CD1c-positive myeloid dendritic cell (primary cell): ENCODE measurements at regions not wholly inside any gene's neighbourhood (a gene's known extent, or its start where the extent isn't known, plus 50 kb on each side); places are given as distances from the start of the nearest gene placed in this dataset.

Source experiments
- DNase-seq: peaks from one replicate; pipeline ENCODE4 v3.0.0-alpha.2; 2016; ENCODE audit errors: extremely low spot score

- DNase-seq: no peak
These were observed 212.1 kb upstream of the NRXN1 start for GRCh38 chr2:51243892-51244535.

GRCh38 chr2:51237626-51238271 lies 205.8 kb upstream of the NRXN1 start:
- DNase-seq: no peak

- DNase-seq: no peak
These were observed 200.1 kb upstream of the NRXN1 start for GRCh38 chr2:51232027-51232426.

- no peak for DNase-seq
These were observed 199.1 kb upstream of the NRXN1 start for GRCh38 chr2:51231071-51231470.

- no peak for DNase-seq
These were observed 193.4 kb upstream of the NRXN1 start for GRCh38 chr2:51225377-51225776.

DNA sequence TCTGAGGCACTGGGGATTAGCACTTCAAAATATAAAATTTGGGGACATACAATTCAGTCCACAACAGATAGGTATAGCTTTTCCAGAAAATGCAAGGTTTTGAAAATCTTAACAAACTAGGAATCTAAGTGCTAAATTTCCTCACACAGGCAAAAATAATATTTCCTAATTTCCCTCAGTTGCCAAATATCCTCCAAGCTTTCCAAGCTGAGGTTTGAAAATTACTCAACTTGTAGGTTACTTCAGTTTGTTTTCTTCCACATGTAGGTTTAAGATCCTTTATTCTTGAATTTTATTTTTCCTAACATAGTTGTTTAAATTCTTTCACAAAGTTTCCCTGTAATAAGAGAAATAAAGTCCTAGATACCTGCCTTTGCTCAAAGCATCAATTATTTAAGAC lies 192.9 kb upstream of the NRXN1 start:
- DNase-seq: no peak

- no peak for DNase-seq
These were observed 190.2 kb upstream of the NRXN1 start for GRCh38 chr2:51222106-51222505.

DNA sequence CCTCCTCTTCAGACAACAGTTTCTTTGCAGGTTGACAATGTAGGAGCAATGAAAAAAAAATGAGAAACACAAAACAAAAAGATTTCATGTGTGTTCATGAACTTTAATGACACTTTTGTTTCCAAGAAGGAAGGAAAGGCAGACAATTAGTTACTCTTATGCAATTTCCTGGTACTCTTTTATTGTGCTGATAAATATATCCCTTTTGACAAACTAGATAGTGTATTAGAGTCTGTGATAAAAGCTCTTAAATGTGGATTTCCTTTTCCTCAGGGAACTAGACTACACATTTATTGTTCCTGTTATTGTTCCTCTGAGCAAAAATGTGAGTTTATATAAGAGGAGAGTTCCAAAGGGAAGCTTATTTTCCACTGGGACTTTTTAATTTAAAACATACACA lies 188.7 kb upstream of the NRXN1 start:
- DNase-seq: no peak

- no peak for DNase-seq
These were observed 188.1 kb upstream of the NRXN1 start for GRCh38 chr2:51220080-51220479.

DNA sequence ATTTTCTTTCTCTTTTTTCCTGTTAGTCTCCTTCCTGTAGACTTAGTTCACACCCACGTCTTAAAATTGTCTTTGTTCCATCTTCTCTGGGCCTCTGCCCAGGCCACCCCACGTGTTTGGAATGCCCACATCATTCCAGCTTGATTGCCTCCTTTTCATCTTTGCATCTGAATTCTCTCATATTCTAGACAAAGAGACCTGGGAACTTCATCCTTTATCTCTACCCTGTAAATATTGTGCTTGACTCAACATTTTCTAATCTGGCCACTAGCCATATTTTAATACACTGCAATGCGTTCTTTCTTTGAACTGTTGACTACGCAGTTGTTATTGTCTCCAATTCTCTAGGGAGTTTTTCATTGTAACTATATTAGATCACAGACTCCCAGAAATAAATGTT lies 187.5 kb upstream of the NRXN1 start:
- DNase-seq: no peak

GRCh38 chr2:51218047-51218446 lies 186.1 kb upstream of the NRXN1 start:
- DNase-seq: no peak

GRCh38 chr2:51213826-51214225 lies 181.9 kb upstream of the NRXN1 start:
- DNase-seq: no peak

GRCh38 chr2:51212374-51212773 lies 180.4 kb upstream of the NRXN1 start:
- DNase-seq: no peak

DNA sequence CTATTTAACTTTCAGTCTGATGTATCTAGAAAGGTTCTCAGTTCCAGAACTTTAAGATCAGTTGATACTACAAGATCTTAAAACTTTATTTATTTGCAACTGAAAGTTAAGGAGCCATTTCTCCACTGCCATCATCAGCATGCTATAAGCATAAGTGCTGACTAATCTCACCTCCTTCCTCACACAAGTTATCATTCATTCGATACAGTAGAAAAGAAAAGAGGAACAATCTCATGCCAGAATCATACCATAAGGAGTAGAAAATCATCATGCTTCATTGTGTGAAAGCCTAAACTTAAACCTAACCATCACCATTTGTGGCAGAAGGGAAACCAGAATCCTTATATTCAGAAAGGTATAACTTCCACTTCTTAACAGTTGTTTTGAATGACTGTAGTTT lies 176.6 kb upstream of the NRXN1 start:
- no peak for DNase-seq

GRCh38 chr2:51201295-51201694 lies 169.4 kb upstream of the NRXN1 start:
- DNase-seq: no peak

GRCh38 chr2:51194656-51195055 lies 162.7 kb upstream of the NRXN1 start:
- no peak for DNase-seq

DNA sequence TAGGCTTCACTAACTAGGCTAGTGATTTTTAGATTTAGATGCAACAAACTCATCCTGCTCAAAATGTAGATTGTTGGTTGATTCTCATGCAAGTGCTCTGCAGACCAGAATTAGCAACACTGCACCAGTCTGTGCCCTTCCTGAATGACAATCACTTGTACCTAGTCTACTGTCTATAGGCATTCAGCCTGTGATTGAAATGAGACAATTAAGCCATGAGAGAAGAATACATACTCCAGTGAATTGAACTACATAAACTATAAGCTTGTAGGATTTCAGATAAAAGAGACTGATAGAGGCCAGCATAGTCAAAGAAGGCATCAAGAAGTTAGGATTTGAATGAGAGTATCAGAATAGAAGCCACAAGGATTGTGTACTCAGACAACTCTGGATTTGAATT lies 138.3 kb upstream of the NRXN1 start:
- no peak for DNase-seq

DNA sequence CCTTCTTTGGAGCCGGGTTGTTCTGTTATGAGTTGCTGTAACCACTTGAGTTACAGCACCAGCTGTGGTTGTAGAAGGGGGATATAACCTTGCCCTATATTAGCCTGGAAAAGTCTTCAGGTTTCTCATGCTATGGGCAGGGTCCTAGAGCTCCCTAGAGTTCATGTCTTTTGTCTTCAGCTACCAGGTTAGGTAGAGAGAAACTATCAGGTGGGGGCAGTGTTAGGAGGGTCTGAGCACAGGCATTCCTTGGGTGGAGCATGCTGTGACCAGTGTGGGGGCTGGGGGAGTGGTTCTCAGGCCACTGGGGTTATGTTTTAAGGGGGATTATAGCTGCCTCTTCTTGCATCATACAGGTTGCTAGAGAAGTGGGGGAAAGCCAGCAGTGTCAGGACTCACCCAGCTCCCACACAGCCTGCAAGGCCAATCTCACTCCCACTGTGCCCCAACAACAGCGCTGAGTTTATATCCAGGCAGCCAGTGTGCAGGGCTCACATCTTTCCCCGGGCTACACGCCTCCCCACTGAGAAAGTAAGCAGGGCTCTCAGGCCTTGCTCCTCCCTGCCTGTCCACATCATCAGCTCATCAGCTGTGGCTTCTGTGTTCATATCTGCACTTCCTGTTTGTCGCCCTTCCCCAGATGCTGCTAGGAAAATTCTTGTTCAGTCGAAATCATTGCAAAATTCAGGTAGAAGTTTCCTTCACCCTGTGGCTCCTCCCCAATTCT lies 133.8 kb upstream of the NRXN1 start:
- no peak for DNase-seq

DNA sequence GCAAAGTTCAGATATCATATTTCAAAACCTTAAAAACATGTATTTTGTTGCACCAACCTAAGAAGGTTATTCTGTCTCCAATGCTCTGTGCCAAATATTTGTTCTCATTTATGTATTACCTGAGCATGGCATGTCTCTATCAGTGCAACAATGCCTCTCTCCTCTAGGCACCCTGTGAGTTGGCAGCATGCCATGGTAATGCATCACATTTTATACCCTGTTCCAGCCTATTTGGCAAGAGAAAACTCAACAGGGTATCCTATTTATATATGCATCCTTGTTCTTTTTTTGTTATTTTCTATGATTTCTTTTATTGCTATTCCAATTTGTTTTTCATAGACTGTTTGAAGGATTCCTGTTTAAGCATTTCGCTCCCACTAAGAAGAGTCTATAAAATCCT lies 126.3 kb upstream of the NRXN1 start:
- DNase-seq: no peak

- no peak for DNase-seq
These were observed 121.3 kb upstream of the NRXN1 start for GRCh38 chr2:51153236-51153635.

GRCh38 chr2:51151490-51152140 lies 119.7 kb upstream of the NRXN1 start:
- no peak for DNase-seq

GRCh38 chr2:51149725-51150124 lies 117.8 kb upstream of the NRXN1 start:
- no peak for DNase-seq

DNA sequence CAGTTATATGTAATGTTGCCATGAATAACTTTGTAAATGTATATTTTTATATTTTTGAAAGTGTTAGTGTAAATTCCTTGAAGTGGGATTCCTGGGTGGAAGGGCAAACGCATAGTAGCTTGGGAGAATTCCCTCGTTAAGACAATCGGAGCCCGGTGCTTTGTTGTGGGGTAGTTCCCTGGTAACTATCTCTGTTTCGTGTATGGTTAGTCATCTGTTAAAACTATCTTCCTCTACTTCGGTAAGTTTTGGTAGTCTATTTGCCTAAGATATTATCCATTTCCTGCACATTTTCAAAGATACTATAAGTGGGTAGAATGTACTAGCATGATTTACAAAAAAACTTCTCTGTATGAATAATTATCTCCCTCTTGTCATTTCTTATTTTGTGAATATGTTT lies 113.8 kb upstream of the NRXN1 start:
- no peak for DNase-seq
